OCI-LY1 (cell line): ENCODE measurements at regions not wholly inside any gene's neighbourhood (a gene's known extent, or its start where the extent isn't known, plus 50 kb on each side); places are given as distances from the start of the nearest gene placed in this dataset.

Experiments
- H2AFZ ChIP-seq: fragments of 200-600 bp; sonication (generic), shearing (Covaris generic); 2 replicates; pipeline ENCODE4 v1.6.0; 2014; ENCODE audit warnings: antibody characterized with exemption, mild to moderate bottlenecking, low read length
- H3F3A ChIP-seq: fragments of 200-600 bp; sonication (generic), shearing (Covaris generic); 2 replicates; pipeline ENCODE4 v1.6.0; 2014; ENCODE audit warnings: mild to moderate bottlenecking, antibody characterized with exemption, low read length, moderate library complexity; ENCODE audit not compliant: insufficient read depth
- H3K27ac ChIP-seq: fragments of 200-600 bp; sonication (generic); 2 replicates; pipeline ENCODE4 v1.5.1; 2014; ENCODE audit warnings: low read length, mixed run types, mild to moderate bottlenecking, low read depth; ENCODE audit not compliant: poor library complexity, severe bottlenecking
- H3K27me3 ChIP-seq: fragments of 200-600 bp; sonication (generic); 2 replicates; pipeline ENCODE4 v1.6.0; 2014; ENCODE audit warnings: antibody characterized with exemption, mild to moderate bottlenecking, low read length, moderate library complexity; ENCODE audit not compliant: insufficient read depth
- H3K36me3 ChIP-seq: fragments of 200-600 bp; sonication (generic); 2 replicates; pipeline ENCODE4 v1.6.1; 2014; ENCODE audit warnings: mild to moderate bottlenecking, antibody characterized with exemption, low read length, moderate library complexity, mixed read lengths; ENCODE audit not compliant: insufficient read depth
- H3K4me1 ChIP-seq: fragments of 200-600 bp; sonication (generic); 2 replicates; pipeline ENCODE4 v1.5.1; 2014; ENCODE audit warnings: mild to moderate bottlenecking, low read length, moderate library complexity; ENCODE audit not compliant: insufficient read depth, severe bottlenecking
- H3K4me2 ChIP-seq: fragments of 200-600 bp; sonication (generic), shearing (Covaris generic); 2 replicates; pipeline ENCODE4 v1.6.1; 2014; ENCODE audit warnings: low read length
- H3K4me3 ChIP-seq: fragments of 200-600 bp; sonication (generic); 2 replicates; pipeline ENCODE4 v1.5.1; 2014; ENCODE audit warnings: low read length, low read depth, mild to moderate bottlenecking, mixed read lengths; ENCODE audit not compliant: poor library complexity, severe bottlenecking
- H3K79me2 ChIP-seq: fragments of 200-600 bp; shearing (Covaris generic); 2 replicates; pipeline ENCODE4 v1.6.1; 2016; ENCODE audit warnings: mixed run types, low read length, mixed read lengths; ENCODE audit not compliant: insufficient read depth
- H3K9ac ChIP-seq: fragments of 200-600 bp; sonication (generic), shearing (Covaris generic); 2 replicates; pipeline ENCODE4 v1.6.1; 2014; ENCODE audit warnings: mild to moderate bottlenecking, low read length, mixed read lengths
- H3K9me2 ChIP-seq: fragments of 200-600 bp; sonication (generic), shearing (Covaris generic); 2 replicates; pipeline ENCODE4 v1.6.1; 2014; ENCODE audit warnings: low read depth, mild to moderate bottlenecking, low read length, mixed read lengths
- H3K9me3 ChIP-seq: fragments of 200-600 bp; shearing (Covaris generic); 2 replicates; pipeline ENCODE4 v1.6.1; 2014; ENCODE audit warnings: low read length, mixed read lengths
- H4K20me1 ChIP-seq: fragments of 200-600 bp; sonication (generic), shearing (Covaris generic); 2 replicates; pipeline ENCODE4 v1.6.0; 2016; ENCODE audit warnings: mild to moderate bottlenecking, low read length; ENCODE audit not compliant: insufficient read depth
- CTCF ChIP-seq: fragments of 200-600 bp; sonication (generic), shearing (Covaris generic); IDR thresholded peaks from 2 replicates; pipeline ENCODE4 v1.5.1; 2017; ENCODE audit warnings: mild to moderate bottlenecking, antibody characterized with exemption, low read length, moderate library complexity, mixed read lengths
- EZH2 ChIP-seq: fragments of 200-600 bp; sonication (generic), shearing (Covaris generic); IDR thresholded peaks from 2 replicates; pipeline ENCODE4 v1.8.0; 2017; ENCODE audit warnings: borderline replicate concordance, mixed run types, mild to moderate bottlenecking, antibody characterized with exemption, low read length, moderate library complexity, mixed read lengths

GRCh38 chr2:67213677-67214402 is 183.3 kb upstream of the ETAA1 start:
- no peak overlapping the region for H2AFZ ChIP-seq
- no peaks in the 10 kb centered on the region for H3K4me1 ChIP-seq
- no peak overlapping the region for H3K27ac ChIP-seq
- no peaks in the 10 kb centered on the region for H3K79me2 ChIP-seq
- no peak overlapping the region for H3K4me3 ChIP-seq
- H3K36me3 ChIP-seq, result no peaks in the 10 kb centered on the region
- TF ChIP-seq EZH2 (no peak), CTCF (no peak)
- no peaks in the 10 kb centered on the region for H3K9me3 ChIP-seq
- H3K27me3 ChIP-seq, result no peaks in the 10 kb centered on the region; the same call in 1 of the 2 replicates
- H4K20me1 ChIP-seq, result no peaks in the 10 kb centered on the region
- no peaks in the 10 kb centered on the region for H3F3A ChIP-seq
- no peak overlapping the region for H3K4me2 ChIP-seq
- no peaks in the 10 kb centered on the region for H3K9me2 ChIP-seq
- H3K9ac ChIP-seq, result no peak overlapping the region

- Histone ChIP-seq H3K9me2 (no peaks in the 10 kb centered on the region), H2AFZ (no peak overlapping the region), H4K20me1 (no peaks in the 10 kb centered on the region), H3K4me1 (no peaks in the 10 kb centered on the region), H3K4me3 (no peak overlapping the region), H3K27me3 (no peaks in the 10 kb centered on the region; the same call in 1 of the 2 replicates), H3K9me3 (no peaks in the 10 kb centered on the region), H3F3A (no peaks in the 10 kb centered on the region), H3K27ac (no peak overlapping the region), H3K79me2 (no peaks in the 10 kb centered on the region), H3K4me2 (no peak overlapping the region), H3K36me3 (no peaks in the 10 kb centered on the region), H3K9ac (no peak overlapping the region)
- no peak for TF ChIP-seq CTCF
- TF ChIP-seq EZH2, result no peak
Observed at GRCh38 chr2:67214585-67215185, 182.4 kb upstream of the ETAA1 start.

- Histone ChIP-seq H4K20me1 (no peaks in the 10 kb centered on the region), H3K4me2 (no peak overlapping the region), H3K4me1 (no peaks in the 10 kb centered on the region), H3K9me3 (no peaks in the 10 kb centered on the region), H3K36me3 (no peaks in the 10 kb centered on the region), H2AFZ (no peak overlapping the region), H3K4me3 (no peak overlapping the region), H3K27me3 (no peaks in the 10 kb centered on the region; the same call in 1 of the 2 replicates), H3K9me2 (no peaks in the 10 kb centered on the region), H3K9ac (no peak overlapping the region), H3K27ac (no peak overlapping the region), H3F3A (no peaks in the 10 kb centered on the region), H3K79me2 (no peaks in the 10 kb centered on the region)
- TF ChIP-seq EZH2, result no peak
- peak; percentile 40; the same call in 1 of the 2 replicates for TF ChIP-seq CTCF
Observed at GRCh38 chr2:67215214-67216055, 181.7 kb upstream of the ETAA1 start.
